ENCODE measurements at regions not wholly inside any gene's neighbourhood (a gene's known extent, or its start where the extent isn't known, plus 50 kb on each side); places are given as distances from the start of the nearest gene placed in this dataset.

- Histone ChIP-seq H3K9me3 (no peaks in the 10 kb centered on the region), H3K27ac (no peak overlapping the region), H3K27me3 (no peaks in the 10 kb centered on the region), H3K4me3 (no peak overlapping the region), H3K4me1 (no peaks in the 10 kb centered on the region), H3K36me3 (no peaks in the 10 kb centered on the region)
- intact Hi-C loops (cut with DNase I; ENCODE audit: low total_unique reads): no loop called here
- TF ChIP-seq POLR2AphosphoS5 (IDR thresholded peaks at IDR 0.05) (no peak), CTCF (IDR thresholded peaks at IDR 0.05) (no peak), POLR2A (IDR thresholded peaks at IDR 0.05) (no peak)
- no peak for DNase-seq (ENCODE audit: low spot score in 2 of 2)
These were observed 76.8 kb upstream of the SCEL start for GRCh38 chr13:77458736-77459135.

GRCh38 chr13:77457966-77458365 is 77.5 kb upstream of the SCEL start:
- H3K9me3 ChIP-seq: no peaks in the 10 kb centered on the region
- intact Hi-C loops (cut with DNase I; ENCODE audit: low total_unique reads): no loop called here
- no peaks in the 10 kb centered on the region for H3K27me3 ChIP-seq
- no peak overlapping the region for H3K27ac ChIP-seq
- TF ChIP-seq CTCF (IDR thresholded peaks at IDR 0.05): no peak
- no peak for TF ChIP-seq POLR2AphosphoS5 (IDR thresholded peaks at IDR 0.05)
- no peak for TF ChIP-seq POLR2A (IDR thresholded peaks at IDR 0.05)
- H3K4me3 ChIP-seq: no peak overlapping the region
- H3K4me1 ChIP-seq: no peaks in the 10 kb centered on the region
- no peak for DNase-seq (ENCODE audit: low spot score in 2 of 2)
- no peaks in the 10 kb centered on the region for H3K36me3 ChIP-seq

- no peaks in the 10 kb centered on the region for H3K36me3 ChIP-seq
- no peaks in the 10 kb centered on the region for H3K4me1 ChIP-seq
- intact Hi-C loops (cut with DNase I; ENCODE audit: low total_unique reads): no loop called here
- no peak overlapping the region for H3K4me3 ChIP-seq
- no peaks in the 10 kb centered on the region for H3K27me3 ChIP-seq
- TF ChIP-seq POLR2A (IDR thresholded peaks at IDR 0.05) (no peak), POLR2AphosphoS5 (IDR thresholded peaks at IDR 0.05) (no peak), CTCF (IDR thresholded peaks at IDR 0.05) (no peak)
- H3K27ac ChIP-seq: no peak overlapping the region
- DNase-seq (ENCODE audit: low spot score in 2 of 2): no peak
- no peaks in the 10 kb centered on the region for H3K9me3 ChIP-seq
These were observed 79.2 kb upstream of the SCEL start for GRCh38 chr13:77456271-77456670.

- Histone ChIP-seq H3K9me3 (no peaks in the 10 kb centered on the region), H3K27me3 (no peaks in the 10 kb centered on the region), H3K4me1 (no peaks in the 10 kb centered on the region), H3K27ac (no peak overlapping the region), H3K36me3 (no peaks in the 10 kb centered on the region), H3K4me3 (no peak overlapping the region)
- intact Hi-C loops (cut with DNase I; ENCODE audit: low total_unique reads): no loop called here
- DNase-seq (ENCODE audit: low spot score in 2 of 2): no peak
- TF ChIP-seq POLR2A (IDR thresholded peaks at IDR 0.05) (no peak), POLR2AphosphoS5 (IDR thresholded peaks at IDR 0.05) (no peak)
These were observed 86.2 kb upstream of the SCEL start for GRCh38 chr13:77449265-77449664.

GRCh38 chr13:77448689-77449088 is 86.8 kb upstream of the SCEL start:
- intact Hi-C loops (cut with DNase I; ENCODE audit: low total_unique reads): no loop called here
- Histone ChIP-seq H3K4me3 (no peak overlapping the region), H3K27me3 (no peaks in the 10 kb centered on the region), H3K36me3 (no peaks in the 10 kb centered on the region), H3K9me3 (no peaks in the 10 kb centered on the region), H3K27ac (no peak overlapping the region), H3K4me1 (no peaks in the 10 kb centered on the region)
- no peak for DNase-seq (ENCODE audit: low spot score in 2 of 2)
- no peak for TF ChIP-seq POLR2A (IDR thresholded peaks at IDR 0.05)
- TF ChIP-seq POLR2AphosphoS5 (IDR thresholded peaks at IDR 0.05): no peak
- TF ChIP-seq CTCF (IDR thresholded peaks at IDR 0.05): no peak

- intact Hi-C loops (cut with DNase I; ENCODE audit: low total_unique reads): no loop called here
- no peak overlapping the region for H3K4me3 ChIP-seq
- H3K9me3 ChIP-seq: no peaks in the 10 kb centered on the region
- DNase-seq (ENCODE audit: low spot score in 2 of 2): no peak
- no peak overlapping the region for H3K27ac ChIP-seq
- no peaks in the 10 kb centered on the region for H3K36me3 ChIP-seq
- TF ChIP-seq POLR2AphosphoS5 (IDR thresholded peaks at IDR 0.05) (no peak), CTCF (IDR thresholded peaks at IDR 0.05) (no peak), POLR2A (IDR thresholded peaks at IDR 0.05) (no peak)
- no peaks in the 10 kb centered on the region for H3K27me3 ChIP-seq
- H3K4me1 ChIP-seq: no peaks in the 10 kb centered on the region
These were observed 92.0 kb upstream of the SCEL start for GRCh38 chr13:77443511-77443910.

Measured in breast epithelium (tissue), 4 donors.